HG02973 (cell line): ENCODE measurements at regions not wholly inside any gene's neighbourhood (a gene's known extent, or its start where the extent isn't known, plus 50 kb on each side); places are given as distances from the start of the nearest gene placed in this dataset.
A peak's percentile ranks its signal among the peaks of the same experiment; 100 is the strongest.
"Not testable (repeated sequence)": the region's sequence is repeated elsewhere in the genome, so short reads cannot be mapped to it uniquely, and the experiment has no call there.

Experiments
- ATAC-seq: cut with Tn5 transposase; IDR thresholded peaks from one replicate; pipeline ENCODE4 v1.9.1; 2021; ENCODE audit warnings: moderate library complexity; ENCODE audit not compliant: unreplicated experiment

DNA sequence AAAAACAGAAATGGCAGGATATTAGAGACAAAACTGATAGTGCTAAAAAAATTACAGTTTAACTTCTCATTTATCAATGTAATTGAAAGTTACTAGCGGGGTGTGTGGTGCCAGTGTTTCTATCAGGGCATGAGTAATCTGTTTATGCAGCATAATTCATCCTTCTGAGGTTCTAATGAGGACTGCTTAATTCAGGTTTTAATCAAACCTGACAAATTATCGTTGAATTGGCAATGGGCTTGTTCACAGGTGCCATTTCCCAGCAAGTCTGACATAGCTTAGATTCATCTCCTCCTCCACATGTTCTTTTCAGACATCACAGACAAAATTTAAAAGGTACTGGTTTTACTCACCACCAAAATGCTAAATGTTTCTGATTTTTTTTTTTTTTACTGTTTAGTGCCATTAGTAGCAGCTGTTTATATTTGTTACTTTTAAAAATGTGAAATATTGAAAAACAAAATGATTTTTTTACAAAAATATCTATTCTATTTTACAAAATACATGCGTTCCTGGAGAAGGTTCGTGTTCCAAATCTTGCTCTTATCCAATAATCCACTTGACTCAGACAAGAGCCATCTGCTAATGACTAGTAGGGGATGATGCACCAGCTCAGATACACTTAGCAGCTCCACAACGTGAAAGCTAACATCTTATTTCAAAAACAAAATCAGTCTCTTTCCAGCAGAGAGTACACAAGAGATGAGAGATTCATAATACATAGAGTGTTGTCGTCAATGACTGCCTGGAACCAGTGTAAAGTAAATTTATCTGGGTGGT is 447.7 kb upstream of the DPPA4 start:
- no peak for ATAC-seq

DNA sequence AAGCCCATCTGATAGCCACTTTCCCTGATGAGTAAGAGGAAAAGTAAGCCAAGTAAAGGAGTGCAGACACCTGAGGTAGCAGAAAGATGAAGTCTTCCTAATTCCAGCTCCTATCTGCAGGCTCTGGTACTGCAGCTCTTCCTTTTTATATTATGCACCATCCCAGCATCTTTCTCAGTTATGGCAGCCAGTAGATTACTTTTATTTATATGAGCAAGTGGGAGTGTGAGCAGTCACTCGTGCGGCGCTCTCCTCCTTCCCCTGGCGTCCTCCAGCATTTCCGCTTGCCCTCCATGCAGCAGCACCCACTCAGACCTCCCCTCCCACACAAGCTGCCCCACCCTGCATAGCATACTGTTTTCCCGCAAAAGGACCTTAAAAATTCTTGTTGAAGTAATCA is 465.9 kb upstream of the DPPA4 start:
- no peak for ATAC-seq

DNA sequence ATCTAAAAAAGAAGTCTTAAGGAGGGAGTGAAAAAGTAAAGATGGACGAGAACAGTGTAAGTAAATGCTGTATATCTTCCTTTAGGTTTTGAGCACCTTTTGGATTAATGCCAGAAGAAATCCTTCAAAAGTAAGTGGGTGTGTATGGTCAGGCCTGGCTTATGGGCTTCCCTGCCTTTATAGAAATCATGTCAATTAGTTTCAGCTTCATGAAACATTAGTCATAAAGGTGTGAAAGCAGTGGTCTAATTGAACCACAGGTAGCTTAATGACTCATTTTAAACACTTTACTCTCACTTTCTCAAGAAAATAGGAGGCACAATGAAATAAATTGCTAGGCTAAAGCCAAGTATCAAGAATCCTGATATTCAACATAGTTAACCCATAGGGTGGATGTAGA is 467.4 kb upstream of the DPPA4 start:
- ATAC-seq = no peak

DNA sequence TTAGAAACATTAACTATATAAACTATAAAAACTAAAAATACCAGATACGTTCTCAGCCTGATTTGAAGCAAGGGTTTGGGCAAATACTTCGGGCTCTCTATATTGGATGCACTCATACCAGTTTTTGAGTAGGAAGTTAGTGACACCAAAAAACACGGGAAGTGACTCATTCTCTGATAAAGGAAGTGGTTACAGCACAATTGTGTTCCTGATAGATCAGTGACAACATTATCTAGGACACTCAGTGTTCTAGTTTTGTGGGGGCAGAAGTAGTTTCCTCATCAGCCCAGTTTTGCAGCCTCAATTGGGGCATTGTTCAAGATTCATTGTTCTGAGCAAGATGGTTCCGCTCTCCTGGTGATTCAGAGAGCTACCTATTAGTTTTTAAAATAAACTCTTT is 469.6 kb upstream of the DPPA4 start:
- peak; percentile 75 for ATAC-seq

DNA sequence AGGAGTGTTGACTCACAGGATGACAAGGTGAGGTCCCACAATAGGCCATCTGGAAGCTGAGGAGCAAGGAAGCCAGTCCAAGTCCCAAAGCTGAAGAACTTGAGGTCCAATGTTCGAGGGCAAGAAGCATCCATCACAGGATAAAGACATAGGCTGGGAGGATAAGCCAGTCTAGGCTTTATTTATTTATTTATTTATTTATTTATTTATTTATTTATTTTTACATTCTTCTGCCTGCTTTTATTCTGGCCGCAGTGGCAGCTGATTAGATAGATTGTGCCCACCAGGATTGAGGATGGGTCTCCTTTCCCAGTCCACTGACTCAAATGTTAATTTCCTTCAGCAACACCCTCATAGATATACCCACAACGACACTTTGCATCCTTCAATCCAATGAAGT is 472.2 kb upstream of the DPPA4 start:
- no peak for ATAC-seq

DNA sequence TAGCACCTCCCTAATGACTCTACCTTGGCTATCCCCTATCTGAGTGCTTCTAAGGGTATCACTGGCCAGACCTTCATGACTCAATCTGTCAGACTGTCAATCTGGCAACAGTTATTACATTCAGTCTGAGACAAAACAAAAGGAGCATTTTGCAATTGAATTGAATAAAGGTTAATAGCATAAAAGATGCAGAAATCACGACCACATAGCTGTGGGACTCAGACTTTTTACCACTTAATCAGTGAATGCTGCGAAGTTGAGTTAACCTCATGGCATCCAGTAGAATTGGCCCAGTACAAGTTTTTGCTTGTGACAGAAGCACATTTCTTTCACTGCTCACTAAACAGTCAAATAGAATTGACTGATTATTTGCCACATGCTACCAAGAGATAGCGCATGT is 480.7 kb upstream of the DPPA4 start:
- ATAC-seq = no peak

DNA sequence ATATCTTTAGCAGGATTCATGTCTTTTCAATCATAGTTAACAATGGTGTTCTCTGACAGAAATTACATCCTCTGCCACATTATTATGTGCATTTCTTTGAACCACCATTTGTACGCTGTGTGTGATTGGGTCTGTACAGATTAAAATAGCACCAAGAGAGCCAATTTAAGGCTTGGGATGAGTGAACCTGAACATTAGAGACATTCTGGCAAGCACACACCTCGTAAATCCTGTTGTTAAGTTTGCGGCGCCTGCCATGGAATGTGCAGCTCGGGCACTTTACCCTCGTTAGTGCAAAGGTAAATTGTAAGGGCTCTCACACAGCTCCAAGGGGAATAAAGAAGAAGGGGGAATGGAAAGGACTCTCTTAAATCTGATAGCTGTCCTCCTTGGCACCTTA is 482.4 kb upstream of the DPPA4 start:
- no peak for ATAC-seq

DNA sequence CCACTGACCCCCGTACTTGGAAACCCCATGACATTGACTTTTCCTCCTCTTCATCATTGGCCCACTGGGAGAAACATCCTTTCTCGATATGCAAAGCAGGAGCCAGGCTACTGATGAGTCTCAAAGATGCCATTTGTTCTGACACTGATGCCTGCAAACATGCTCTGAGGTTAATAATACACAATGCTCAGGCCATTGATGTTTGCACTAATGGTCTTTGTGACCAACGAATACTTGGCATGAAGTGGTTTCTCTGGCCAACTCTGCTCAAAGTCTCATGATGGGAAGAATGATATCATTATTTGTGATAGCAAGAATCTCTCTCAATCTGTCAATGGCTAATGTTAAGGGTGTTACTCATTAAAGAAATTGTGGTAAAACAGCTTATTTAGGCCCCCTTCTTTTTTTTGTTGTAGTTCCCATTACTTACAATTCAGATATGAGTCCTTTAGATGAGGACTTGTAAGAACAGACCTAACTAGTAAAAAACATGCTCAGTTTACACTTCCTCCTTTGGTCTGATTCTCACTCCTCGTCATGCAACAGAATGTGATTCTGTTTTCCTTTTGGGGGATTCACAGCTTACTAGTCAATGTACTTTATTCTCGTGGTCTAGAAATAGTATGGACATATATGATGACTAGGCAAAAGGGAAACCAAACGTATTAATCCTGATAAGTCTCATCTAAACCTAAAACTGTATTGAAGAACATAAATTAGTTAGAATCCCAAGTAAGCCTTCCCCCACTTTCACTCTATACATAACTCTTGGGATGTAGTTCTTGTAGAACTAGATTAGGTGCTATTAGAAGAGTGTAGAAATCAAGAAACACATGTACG is 488.8 kb upstream of the DPPA4 start:
- ATAC-seq = no peak

DNA sequence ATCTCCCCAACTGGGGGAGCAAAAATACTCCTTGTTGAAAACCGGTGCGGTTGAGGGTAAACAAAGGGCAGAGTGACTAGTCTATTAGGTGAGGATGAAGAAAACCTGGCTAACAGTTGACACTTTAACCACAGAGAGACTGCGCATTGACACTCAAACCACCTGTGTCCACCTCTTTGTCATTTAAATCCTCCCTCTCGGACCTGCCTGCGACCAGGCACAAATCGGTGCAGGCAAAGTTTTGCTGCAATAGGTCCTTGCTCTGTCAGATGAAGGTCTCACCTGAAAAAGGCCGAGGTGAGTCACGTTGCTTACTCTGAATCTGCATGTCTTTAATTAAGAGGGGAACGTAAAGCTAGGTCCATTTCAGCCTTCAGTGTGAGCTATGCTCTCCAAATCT is 494.1 kb upstream of the DPPA4 start:
- no peak for ATAC-seq

DNA sequence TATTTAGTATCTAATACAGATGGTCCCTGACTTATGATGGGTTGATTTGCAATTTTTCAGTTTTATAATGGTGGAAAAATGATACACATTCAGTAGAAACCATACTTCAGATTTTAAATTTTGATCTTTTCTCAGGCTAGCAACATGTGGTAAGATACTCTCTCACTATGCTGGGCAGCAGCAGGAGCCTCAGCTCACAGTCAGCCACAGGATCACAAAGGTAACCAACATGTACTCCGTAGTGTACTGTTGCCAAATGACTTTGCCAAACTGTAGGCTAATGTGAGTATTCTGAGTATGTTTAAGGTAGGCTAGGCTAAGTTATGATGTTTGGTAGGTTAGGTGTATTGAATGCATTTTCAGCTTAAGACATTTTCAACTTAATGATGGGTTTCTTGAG is 498.6 kb upstream of the DPPA4 start:
- ATAC-seq = no peak

DNA sequence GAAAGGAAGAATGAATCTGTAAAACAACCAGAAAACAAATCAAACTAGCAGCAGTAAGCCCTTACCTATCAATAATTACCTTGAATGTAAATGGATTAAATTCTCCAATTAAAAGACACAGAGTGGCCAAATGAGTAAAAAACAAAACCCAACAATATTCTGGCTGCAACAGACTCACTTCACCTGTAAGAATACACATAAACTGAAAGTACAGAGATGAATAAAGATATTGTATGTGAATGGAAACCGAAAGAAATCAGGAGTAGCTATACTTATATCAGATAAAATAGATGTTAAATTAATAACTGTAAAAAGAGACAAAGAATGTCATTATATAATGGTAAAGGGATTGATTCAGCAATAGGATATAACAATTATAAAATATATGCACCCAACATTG is 514.5 kb upstream of the DPPA4 start:
- no peak for ATAC-seq

DNA sequence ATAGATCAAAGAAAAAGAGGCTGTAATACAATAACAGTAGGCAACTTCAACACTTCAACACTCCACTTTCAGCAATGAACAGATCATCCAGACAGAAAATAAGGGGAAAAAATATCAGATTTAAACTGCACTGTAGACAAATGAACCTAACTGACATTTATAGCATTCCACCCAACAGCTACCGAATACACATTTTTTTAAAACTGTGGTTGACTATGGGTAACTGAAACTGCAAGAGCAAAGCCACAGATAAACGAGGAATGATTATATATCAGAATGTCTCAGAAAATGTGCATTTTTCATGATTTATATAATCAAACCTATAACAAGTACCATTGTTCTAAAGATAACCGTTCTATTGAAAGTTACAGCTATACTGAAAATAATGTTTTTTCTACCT is 514.9 kb upstream of the DPPA4 start:
- ATAC-seq = no peak

DNA sequence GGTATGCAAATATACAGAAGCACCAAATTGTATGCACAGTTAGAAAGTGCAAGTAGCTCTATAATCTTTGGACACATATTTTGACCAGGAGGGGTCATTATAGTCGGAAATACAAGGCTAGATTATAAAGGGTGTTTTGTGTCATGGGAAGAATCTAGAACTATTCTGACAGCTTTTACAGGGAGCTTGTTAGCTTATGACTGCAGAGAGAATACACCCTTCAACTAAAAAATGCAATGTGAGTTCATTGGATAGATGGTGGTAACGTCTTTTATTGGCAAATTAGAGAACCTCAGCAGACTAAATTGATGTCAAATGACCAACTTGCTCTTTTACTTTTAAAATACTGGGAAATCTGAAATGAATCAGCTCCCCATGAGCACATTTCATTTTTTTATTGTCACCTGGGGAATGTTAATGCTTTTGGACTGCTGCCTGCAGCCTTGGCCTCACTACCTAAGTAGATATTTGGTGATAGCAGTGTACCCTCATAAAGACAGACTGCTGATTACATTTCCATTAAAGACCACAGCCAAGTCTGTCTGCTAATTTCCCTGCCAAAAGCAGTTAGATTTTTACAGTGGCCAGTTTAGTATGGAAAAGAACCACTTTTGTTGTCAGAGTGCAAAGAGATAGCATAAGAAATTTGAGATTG is 515.9 kb upstream of the DPPA4 start:
- no peak for ATAC-seq

DNA sequence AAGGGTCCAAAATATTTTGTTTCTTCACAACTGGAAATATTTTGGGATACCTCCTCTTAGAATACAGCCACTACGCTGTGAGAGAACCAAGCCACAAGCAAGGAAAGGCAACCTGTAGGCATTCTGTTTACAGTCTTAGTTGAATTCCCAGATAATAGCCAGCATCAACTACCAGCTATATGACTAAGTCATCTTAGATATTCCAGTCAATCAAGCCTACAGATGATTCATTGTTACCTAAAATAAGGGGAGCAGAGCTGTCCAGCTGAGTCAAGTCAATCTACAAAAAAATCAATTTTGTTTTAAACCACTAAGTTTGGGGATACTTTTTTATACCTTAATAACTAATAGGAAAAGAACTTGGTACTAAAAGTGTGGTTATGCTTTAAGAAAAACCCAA is 526.4 kb upstream of the DPPA4 start:
- ATAC-seq = no peak

DNA sequence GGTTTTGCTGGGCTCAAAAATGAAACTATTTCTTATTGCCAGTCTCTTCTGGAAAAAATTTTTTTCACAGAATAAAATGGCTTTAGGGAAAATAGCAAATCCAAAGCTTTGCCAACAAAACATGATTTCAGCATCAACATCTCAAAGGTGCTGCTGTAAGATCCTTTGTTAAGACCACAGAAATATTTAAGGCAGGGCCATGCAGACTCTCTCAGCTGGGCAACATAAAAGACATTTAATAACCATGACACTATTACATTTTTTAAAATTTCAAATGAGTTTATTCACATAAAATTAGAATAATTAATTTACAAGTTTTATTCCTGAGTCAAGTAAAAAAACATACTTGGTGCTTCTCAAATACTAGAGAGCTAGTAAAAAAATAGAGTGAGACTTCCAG is 527.1 kb upstream of the DPPA4 start:
- ATAC-seq = no peak

DNA sequence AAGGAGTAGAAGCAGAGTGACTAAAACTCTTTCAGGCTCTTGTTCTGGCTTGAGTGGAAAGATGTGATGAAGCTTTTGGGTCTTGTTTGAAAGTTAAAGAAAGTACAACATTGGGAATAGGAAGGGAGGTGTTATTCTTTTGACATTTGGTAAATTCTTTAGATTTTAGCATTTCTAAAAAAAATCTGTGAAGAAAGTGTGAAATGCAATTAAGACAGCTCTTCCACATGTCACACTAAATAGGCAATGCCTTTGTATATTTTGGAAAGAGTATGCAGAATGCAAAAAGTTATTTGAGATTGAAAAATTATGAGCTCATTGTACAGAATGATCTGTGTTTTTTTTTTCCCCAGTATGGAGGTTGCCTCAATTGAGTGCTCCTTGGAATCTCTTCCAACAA is 532.2 kb upstream of the DPPA4 start:
- no peak for ATAC-seq

DNA sequence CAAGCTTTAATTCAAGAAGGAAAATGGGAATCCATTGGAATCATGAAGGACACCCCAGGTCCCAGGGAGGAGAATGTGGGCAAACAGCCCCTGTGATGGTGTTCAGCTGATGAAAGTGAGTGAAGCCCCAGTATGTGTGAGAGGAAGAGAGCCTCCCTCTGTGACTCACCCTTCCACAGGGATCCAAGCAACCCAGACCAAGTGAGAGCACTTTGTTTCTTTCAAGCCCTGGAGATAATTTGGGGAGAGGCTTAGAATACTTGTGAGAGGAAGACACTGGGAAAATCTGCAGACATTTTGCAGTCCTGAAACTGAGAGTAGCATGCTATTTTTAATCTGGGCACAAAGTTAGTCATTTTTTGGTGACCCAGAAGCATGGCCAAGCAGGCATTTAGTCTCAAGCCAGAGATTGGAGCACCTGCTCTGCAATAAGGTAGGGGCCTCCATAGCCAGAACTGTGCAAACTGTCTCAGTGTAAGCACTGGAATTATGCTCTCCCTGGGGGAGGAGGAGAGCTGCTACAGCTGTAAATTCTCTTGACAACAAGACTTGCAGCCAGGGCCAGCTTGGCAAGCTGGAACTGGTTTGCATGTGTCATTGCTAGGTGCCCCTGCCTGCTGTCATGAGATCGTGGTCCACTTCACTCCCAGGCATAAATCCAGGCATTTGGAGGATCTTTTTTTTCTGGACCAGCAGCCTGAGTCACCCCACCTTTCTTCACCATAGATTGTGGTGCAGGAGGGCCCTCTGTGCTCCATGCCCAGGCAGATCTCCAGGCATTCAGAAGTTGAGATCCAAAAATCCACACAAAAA is 537.8 kb upstream of the DPPA4 start:
- no peak for ATAC-seq

DNA sequence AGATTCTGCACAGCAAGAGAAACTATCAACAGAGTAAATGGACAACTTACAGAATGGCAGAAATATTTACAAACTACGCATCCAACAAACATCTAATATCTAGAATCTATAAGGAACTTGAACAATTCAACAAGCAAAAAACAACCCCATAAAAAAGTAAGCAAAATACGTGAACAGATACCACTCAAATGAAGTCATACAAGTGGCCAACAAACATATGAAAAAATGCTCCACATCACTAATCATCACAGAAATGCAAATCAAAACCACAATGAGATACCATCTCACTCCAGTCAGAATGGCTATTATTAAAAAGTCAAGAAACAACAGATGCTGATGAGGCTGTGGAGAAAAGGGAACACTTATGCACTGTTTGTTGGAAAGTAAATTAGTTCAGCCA is 540.3 kb upstream of the DPPA4 start:
- not testable (repeated sequence) for ATAC-seq

DNA sequence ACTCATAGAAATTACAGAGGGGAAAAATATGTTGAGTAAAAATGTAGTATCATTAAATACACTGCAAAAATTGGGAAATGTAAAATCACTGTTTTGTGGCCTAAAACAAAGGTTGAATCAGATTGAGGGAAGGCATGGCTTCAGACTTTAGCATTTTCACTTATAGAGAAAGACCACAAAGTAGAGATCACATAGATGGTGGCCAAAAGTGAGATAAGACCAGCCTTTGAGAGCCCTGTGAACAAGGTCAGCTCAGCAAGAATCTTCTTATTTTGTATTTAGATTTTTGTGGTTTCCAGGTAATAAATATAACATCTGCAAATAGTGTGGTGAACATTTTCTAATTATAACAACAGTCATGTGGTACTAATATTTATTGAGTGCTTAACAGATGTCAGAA is 544.8 kb upstream of the DPPA4 start:
- no peak for ATAC-seq

DNA sequence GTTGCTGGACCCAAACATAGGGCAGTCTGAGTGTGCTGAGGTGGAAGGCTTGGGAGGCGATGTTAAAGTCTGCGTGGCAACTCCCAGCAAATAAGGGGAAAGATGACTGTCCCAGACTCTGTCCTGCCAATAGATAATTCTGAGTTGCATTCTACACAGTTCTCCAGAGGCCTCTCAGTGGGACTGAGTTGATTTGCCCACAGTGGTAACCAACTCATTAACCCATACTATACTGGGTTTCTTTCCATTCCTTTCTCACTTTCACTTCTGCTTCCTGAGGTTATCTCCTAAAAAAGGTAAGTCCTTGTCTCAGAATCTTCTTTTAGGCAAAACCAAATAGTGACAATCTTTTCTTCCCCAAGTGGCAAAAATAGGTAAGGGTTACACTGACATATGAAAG is 549.9 kb upstream of the DPPA4 start:
- ATAC-seq = no peak

DNA sequence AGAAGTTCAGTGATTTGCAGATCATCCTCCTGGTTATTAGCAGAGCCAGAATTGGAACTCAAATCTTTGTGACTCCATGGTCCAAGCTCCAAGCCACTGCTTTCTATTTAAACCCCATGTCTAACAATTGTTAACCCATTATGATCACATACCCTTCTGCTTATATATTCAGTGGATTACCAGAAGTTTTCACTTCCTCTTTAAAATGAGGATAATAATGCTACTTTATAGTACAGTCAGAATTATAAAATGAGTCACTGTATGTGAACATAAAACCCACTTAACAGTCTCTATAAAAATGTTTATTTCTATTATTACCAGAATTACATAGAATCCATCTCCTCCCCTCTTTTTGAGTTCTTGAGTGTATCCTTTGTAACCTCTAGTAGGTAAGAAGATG is 550.7 kb upstream of the DPPA4 start:
- no peak for ATAC-seq
